Spleen (tissue), 11 donors: ENCODE measurements at regions not wholly inside any gene's neighbourhood (a gene's known extent, or its start where the extent isn't known, plus 50 kb on each side); places are given as distances from the start of the nearest gene placed in this dataset.

ENCODE experiments used
- DNase-seq: peaks from one replicate; pipeline ENCODE4 v3.0.0-alpha.2; 2020
- H3K27ac ChIP-seq, 8 donors: fragments of 200-600 bp; sonication (generic) in 7 of 8; 1 replicate in 4 of 8; 2 replicates in 4 of 8; pipeline versions ENCODE4 v1.5.0 to v1.8.0; 2016 to 2021; ENCODE audit warnings: inconsistent platforms in 4 of 8, mild to moderate bottlenecking in 4 of 8, moderate library complexity in 1 of 8
- H3K27me3 ChIP-seq, 7 donors: fragments of 200-600 bp; sonication (generic) in 6 of 7; replicated peaks in 1 of 7; 1 replicate in 4 of 7; 2 replicates in 3 of 7; pipeline versions ENCODE4 v1.5.0 to v1.8.0; 2016 to 2021; ENCODE audit warnings: inconsistent platforms in 3 of 7, mild to moderate bottlenecking in 1 of 7
- H3K36me3 ChIP-seq, 6 donors: fragments of 200-600 bp; sonication (generic) in 5 of 6; 1 replicate in 4 of 6; 2 replicates in 2 of 6; pipeline versions ENCODE4 v1.5.0 to v1.8.0; 2016 to 2021; ENCODE audit warnings: inconsistent platforms in 2 of 6
- H3K4me1 ChIP-seq, 6 donors: fragments of 200-600 bp; sonication (generic) in 5 of 6; 1 replicate in 3 of 6; 2 replicates in 3 of 6; pipeline versions ENCODE4 v1.5.0 to v1.8.0; 2016 to 2021; ENCODE audit warnings: inconsistent platforms in 3 of 6
- H3K4me3 ChIP-seq, 8 donors: fragments of 200-600 bp; sonication (generic) in 7 of 8; 1 replicate in 4 of 8; 2 replicates in 4 of 8; pipeline versions ENCODE4 v1.5.0 to v1.8.0; 2016 to 2021; ENCODE audit warnings: inconsistent platforms in 4 of 8, mild to moderate bottlenecking in 4 of 8, moderate library complexity in 2 of 8
- H3K9me3 ChIP-seq, 8 donors: fragments of 200-600 bp; sonication (generic) in 7 of 8; 1 replicate in 4 of 8; 2 replicates in 4 of 8; pipeline versions ENCODE4 v1.5.0 to v1.8.0; 2016 to 2021; ENCODE audit warnings: inconsistent platforms in 4 of 8
- CTCF ChIP-seq, 11 experiments: fragments of 200-600 bp in 7 of 11; fragments of 450-650 bp in 4 of 11; sonication (generic) in 4 of 11; IDR thresholded peaks in 8 of 11; conservative IDR thresholded peaks in 3 of 11; 1 replicate in 7 of 11; 2 replicates in 4 of 11; pipeline versions ENCODE4 v1.4.0 to v1.8.0; 2016 to 2021; ENCODE audit warnings: antibody characterized with exemption in 11 of 11, inconsistent platforms in 4 of 11, mild to moderate bottlenecking in 1 of 11
- POLR2A ChIP-seq, 3 donors: fragments of 450-650 bp; IDR thresholded peaks; one replicate each; pipeline ENCODE4 v1.5.1; 2017; ENCODE audit warnings: antibody characterized with exemption in 3 of 3, mild to moderate bottlenecking in 1 of 3
- POLR2AphosphoS5 ChIP-seq, 3 donors: sonication (generic); formaldehyde crosslinking; IDR thresholded peaks; one replicate each; pipeline ENCODE4 v1.5.1; 2017; ENCODE audit warnings: antibody characterized with exemption in 3 of 3
- WGBS, 5 donors: extraction: QIAGEN DNeasy Blood & Tissue Kit in 3 of 5; methylation state at CpG; one replicate each; pipeline versions ENCODE4 v1.1.5 to v1.1.7; 2013 to 2018; 5-methylcytosine and 5-hydroxymethylcytosine counted together
- intact Hi-C: fragments of 100-400 bp; cut with DNase I; formaldehyde crosslinking; loops from one replicate; pipeline ENCODE4 v1.15.0; 2023; ENCODE audit warnings: low total_unique reads
- donor health status: healthy with polysubstance abuse.
- donor health status: DM: no; HTN: no; CAD: no; lungs with moderate emphysema.
- donor health status: DM: no; HTN: no; CAD: no.
- donor health status: Bipolar disorder and iron deficiency.
- donor health status: healthy.
- donor health status: DM: no; HTN: no; CAD: no.
- donor health status: DM: yes; HTN: yes; CAD: no.

GRCh38 chr18:7485616-7486015 lies 81.5 kb upstream of the PTPRM start:
- Histone ChIP-seq H3K4me1 (no peaks in the 10 kb centered on the region), H3K4me3 (no peak overlapping the region), H3K27ac (no peak overlapping the region), H3K27me3 (no peaks in the 10 kb centered on the region), H3K9me3 (no peaks in the 10 kb centered on the region), H3K36me3 (no peaks in the 10 kb centered on the region)
- intact Hi-C loops = no loop called here
- 86 to 95% (median 92%) methylated on average over 4 of the region's 4 CpGs for WGBS, 5 donors
- no peak for DNase-seq
- TF ChIP-seq POLR2AphosphoS5 (IDR thresholded peaks at IDR 0.05) = no peak

- Histone ChIP-seq H3K36me3 (no peaks in the 10 kb centered on the region), H3K9me3 (no peaks in the 10 kb centered on the region), H3K27me3 (no peaks in the 10 kb centered on the region), H3K4me1 (no peaks in the 10 kb centered on the region), H3K4me3 (no peak overlapping the region), H3K27ac (no peak overlapping the region)
- WGBS, 5 donors = 74 to 92% (median 80%) methylated on average over 4 of the region's 4 CpGs
- intact Hi-C loops = no loop called here
- TF ChIP-seq POLR2A (IDR thresholded peaks at IDR 0.05) = no peak
- no peak for TF ChIP-seq POLR2AphosphoS5 (IDR thresholded peaks at IDR 0.05)
- TF ChIP-seq CTCF (IDR thresholded peaks at IDR 0.05 in 8 of 11, conservative IDR thresholded peaks at IDR 0.05 in 3 of 11) = no peak
- no peak for DNase-seq
These were observed 78.5 kb upstream of the PTPRM start for GRCh38 chr18:7488571-7488970.

GRCh38 chr18:7490104-7490503 lies 77.0 kb upstream of the PTPRM start:
- no peak for DNase-seq
- no peaks in the 10 kb centered on the region for H3K4me1 ChIP-seq
- intact Hi-C loops = no loop called here
- no peaks in the 10 kb centered on the region for H3K36me3 ChIP-seq
- TF ChIP-seq POLR2A (IDR thresholded peaks at IDR 0.05) (no peak), POLR2AphosphoS5 (IDR thresholded peaks at IDR 0.05) (no peak), CTCF (IDR thresholded peaks at IDR 0.05 in 8 of 11, conservative IDR thresholded peaks at IDR 0.05 in 3 of 11) (no peak)
- H3K9me3 ChIP-seq = no peaks in the 10 kb centered on the region
- no peaks in the 10 kb centered on the region for H3K27me3 ChIP-seq
- WGBS, 5 donors = 69 to 90% (median 80%) methylated on average over 1 of the region's 1 CpG
- no peak overlapping the region for H3K27ac ChIP-seq
- H3K4me3 ChIP-seq = no peak overlapping the region

- Histone ChIP-seq H3K4me1 (no peaks in the 10 kb centered on the region), H3K27ac (no peak overlapping the region), H3K36me3 (no peaks in the 10 kb centered on the region), H3K4me3 (no peak overlapping the region), H3K27me3 (no peaks in the 10 kb centered on the region), H3K9me3 (no peaks in the 10 kb centered on the region)
- TF ChIP-seq POLR2AphosphoS5 (IDR thresholded peaks at IDR 0.05) (no peak), CTCF (IDR thresholded peaks at IDR 0.05 in 8 of 11, conservative IDR thresholded peaks at IDR 0.05 in 3 of 11) (no peak), POLR2A (IDR thresholded peaks at IDR 0.05) (no peak)
- no peak for DNase-seq
- intact Hi-C loops = no loop called here
- WGBS, 5 donors = 82 to 88% (median 85%) methylated on average over 3 of the region's 3 CpGs
These were observed 74.7 kb upstream of the PTPRM start for GRCh38 chr18:7492385-7492784.

- no peak overlapping the region for H3K4me3 ChIP-seq
- intact Hi-C loops = no loop called here
These were observed 70.0 kb upstream of the PTPRM start for GRCh38 chr18:7497081-7497480.

More at GRCh38 chr18:7497081-7497480, 70.0 kb upstream of the PTPRM start:
- no peaks in the 10 kb centered on the region for H3K36me3 ChIP-seq
- no peaks in the 10 kb centered on the region for H3K27me3 ChIP-seq
- no peak overlapping the region for H3K27ac ChIP-seq
- TF ChIP-seq CTCF (IDR thresholded peaks at IDR 0.05 in 8 of 11, conservative IDR thresholded peaks at IDR 0.05 in 3 of 11) (no peak), POLR2AphosphoS5 (IDR thresholded peaks at IDR 0.05) (no peak), POLR2A (IDR thresholded peaks at IDR 0.05) (no peak)
- no peaks in the 10 kb centered on the region for H3K4me1 ChIP-seq
- DNase-seq = no peak
- no peaks in the 10 kb centered on the region for H3K9me3 ChIP-seq
